ENCODE measurements at regions not wholly inside any gene's neighbourhood (a gene's known extent, or its start where the extent isn't known, plus 50 kb on each side); places are given as distances from the start of the nearest gene placed in this dataset.

- DNase-seq = peak; percentile 20
These were observed 271.9 kb upstream of the ADAMTS16 start for GRCh38 chr5:4868140-4868735.

GRCh38 chr5:4873652-4874051, 266.5 kb upstream of the ADAMTS16 start:
- no peak for DNase-seq

- DNase-seq = no peak
These were observed 266.0 kb upstream of the ADAMTS16 start for GRCh38 chr5:4874097-4874496.

- no peak for DNase-seq
These were observed 264.2 kb upstream of the ADAMTS16 start for GRCh38 chr5:4875942-4876341.

- DNase-seq = no peak
These were observed 263.3 kb upstream of the ADAMTS16 start for GRCh38 chr5:4876804-4877203.

GRCh38 chr5:4877579-4877978, 262.6 kb upstream of the ADAMTS16 start:
- no peak for DNase-seq

- DNase-seq = no peak
These were observed 261.1 kb upstream of the ADAMTS16 start for GRCh38 chr5:4879075-4879474.

- DNase-seq = peak; percentile 58
These were observed 260.3 kb upstream of the ADAMTS16 start for GRCh38 chr5:4879693-4880303.

- DNase-seq = no peak
These were observed 259.8 kb upstream of the ADAMTS16 start for GRCh38 chr5:4880304-4880741.

GRCh38 chr5:4881366-4882002, 258.6 kb upstream of the ADAMTS16 start:
- no peak for DNase-seq

GRCh38 chr5:4882186-4882585, 257.9 kb upstream of the ADAMTS16 start:
- DNase-seq = no peak

- DNase-seq = no peak
These were observed 256.8 kb upstream of the ADAMTS16 start for GRCh38 chr5:4883360-4883759.

- DNase-seq = no peak
These were observed 246.9 kb upstream of the ADAMTS16 start for GRCh38 chr5:4893063-4893744.

- no peak for DNase-seq
These were observed 243.8 kb upstream of the ADAMTS16 start for GRCh38 chr5:4896328-4896727.

GRCh38 chr5:4901305-4901811, 238.8 kb upstream of the ADAMTS16 start:
- no peak for DNase-seq

- DNase-seq = no peak
These were observed 238.2 kb upstream of the ADAMTS16 start for GRCh38 chr5:4901924-4902323.

GRCh38 chr5:4905674-4906520, 234.2 kb upstream of the ADAMTS16 start:
- DNase-seq = no peak

- DNase-seq = no peak
These were observed 233.3 kb upstream of the ADAMTS16 start for GRCh38 chr5:4906786-4907185.

GRCh38 chr5:4907571-4907970, 232.6 kb upstream of the ADAMTS16 start:
- no peak for DNase-seq

- no peak for DNase-seq
These were observed 231.0 kb upstream of the ADAMTS16 start for GRCh38 chr5:4909086-4909485.

GRCh38 chr5:4911646-4912403, 228.3 kb upstream of the ADAMTS16 start:
- no peak for DNase-seq

GRCh38 chr5:4921929-4922328, 218.2 kb upstream of the ADAMTS16 start:
- DNase-seq = no peak

All from NCI-H345 (cell line).